GM06990 (cell line): ENCODE measurements at regions not wholly inside any gene's neighbourhood (a gene's known extent, or its start where the extent isn't known, plus 50 kb on each side); places are given as distances from the start of the nearest gene placed in this dataset.
A peak's percentile ranks its signal among the peaks of the same experiment; 100 is the strongest.

Experiments used
- DNase-seq: peaks from one replicate; pipeline ENCODE4 v3.0.0-alpha.2; 2011; ENCODE audit not compliant: insufficient read length; ENCODE audit errors: extremely low read depth
- H3K27me3 ChIP-seq: replicated peaks from 2 replicates; pipeline ENCODE4 v1.6.0; 2011; ENCODE audit warnings: low read length; ENCODE audit not compliant: control insufficient read depth, insufficient read depth
- H3K36me3 ChIP-seq: 2 replicates; pipeline ENCODE4 v1.5.1; 2011; ENCODE audit warnings: low read length; ENCODE audit not compliant: control insufficient read depth, insufficient read depth
- H3K4me3 ChIP-seq: replicated peaks from 2 replicates; pipeline ENCODE4 v1.5.1; 2011; ENCODE audit warnings: low read depth, mild to moderate bottlenecking, control low read depth, low read length
- CTCF ChIP-seq: IDR thresholded peaks from 2 replicates; pipeline ENCODE4 v1.5.1; 2011; ENCODE audit warnings: low read length, control low read depth, mild to moderate bottlenecking, inconsistent platforms; ENCODE audit not compliant: insufficient read depth, poor library complexity, severe bottlenecking

DNA sequence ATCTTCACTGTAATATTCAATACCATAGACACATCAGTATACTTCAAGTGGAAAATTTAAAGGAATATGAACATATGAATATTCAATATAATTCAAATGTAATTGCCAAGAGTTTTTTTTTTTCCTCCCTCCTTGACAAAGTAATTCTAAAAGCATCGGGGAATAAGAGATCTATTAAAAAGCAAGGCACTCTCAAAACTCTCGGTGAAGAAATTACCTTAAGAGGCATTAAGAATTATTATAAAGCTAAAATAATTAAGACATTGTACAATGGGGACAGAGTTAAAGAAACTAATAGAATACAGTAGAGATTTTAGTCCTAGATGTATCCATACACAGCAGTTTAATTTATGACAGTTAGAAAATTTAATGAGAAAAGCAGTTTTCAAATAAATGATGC is 390.0 kb upstream of the SLC8A1 start:
- Histone ChIP-seq H3K27me3 (no peaks in the 10 kb centered on the region), H3K4me3 (no peak overlapping the region), H3K36me3 (no peaks in the 10 kb centered on the region)
- no peak for TF ChIP-seq CTCF
- no peak for DNase-seq

DNA sequence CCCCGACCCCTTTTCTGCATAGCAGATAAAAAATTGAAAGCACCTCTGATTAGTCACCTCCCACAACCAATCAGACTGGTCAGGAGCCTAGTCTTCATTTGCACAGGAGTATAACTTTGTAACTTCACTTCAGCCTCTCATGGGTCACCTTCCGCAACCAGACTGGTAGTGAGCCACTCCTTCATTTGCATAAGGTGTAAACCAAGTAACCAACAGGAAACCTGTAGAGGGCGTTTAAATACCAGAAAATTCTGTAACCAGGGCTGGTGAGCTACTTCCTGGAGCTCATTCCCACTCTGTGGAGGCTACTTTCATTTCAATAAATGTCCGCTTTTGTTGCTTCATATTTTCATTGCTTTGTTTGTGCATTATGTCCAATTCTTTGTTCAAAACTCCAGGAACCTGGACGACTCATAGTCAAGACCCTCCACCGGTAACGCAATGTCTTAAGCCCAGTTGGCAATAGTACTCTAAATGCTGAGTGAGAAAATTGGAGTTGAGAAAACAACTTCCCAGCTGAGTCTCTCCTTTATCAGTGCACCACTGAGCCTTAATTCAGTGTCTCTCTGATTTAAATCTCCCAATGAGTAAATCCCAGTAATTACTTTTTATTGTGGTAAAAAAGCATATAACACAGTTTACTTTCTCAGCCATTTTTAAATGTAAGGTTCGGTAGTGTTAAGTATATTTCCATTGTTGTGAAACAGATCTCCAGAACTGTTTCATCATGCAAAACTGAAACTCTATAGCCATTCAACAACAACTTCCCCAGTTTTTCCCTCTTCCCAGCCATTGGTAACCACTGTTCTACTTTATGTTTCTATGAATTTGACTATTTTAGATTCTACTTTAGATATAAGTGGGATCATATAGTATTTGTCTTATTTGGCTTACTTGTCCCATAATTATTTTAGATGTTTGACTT is 392.7 kb upstream of the SLC8A1 start:
- TF ChIP-seq CTCF: peak; percentile 23
- H3K27me3 ChIP-seq: no peaks in the 10 kb centered on the region
- DNase-seq: no peak
- H3K4me3 ChIP-seq: no peak overlapping the region
- H3K36me3 ChIP-seq: no peaks in the 10 kb centered on the region

DNA sequence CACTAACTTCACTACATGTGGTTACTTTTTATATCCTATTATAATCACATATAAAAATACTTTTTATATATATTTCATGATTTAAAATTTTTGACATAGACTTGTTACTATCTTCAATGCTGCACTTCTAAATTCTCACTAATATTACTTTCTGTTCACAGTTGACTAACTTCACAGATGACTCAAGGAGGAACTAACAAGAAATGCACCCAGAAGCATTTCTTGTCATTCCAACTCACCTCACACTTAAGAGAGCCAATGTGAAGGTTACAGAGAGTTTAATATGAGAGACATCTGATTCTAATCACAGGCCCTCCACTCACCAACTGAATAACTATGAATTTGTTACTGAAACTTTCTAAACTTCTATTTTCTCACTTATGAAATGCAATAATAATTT is 399.8 kb upstream of the SLC8A1 start:
- H3K4me3 ChIP-seq: no peak overlapping the region
- no peak for TF ChIP-seq CTCF
- H3K27me3 ChIP-seq: no peaks in the 10 kb centered on the region
- no peak for DNase-seq
- H3K36me3 ChIP-seq: no peaks in the 10 kb centered on the region

GRCh38 chr2:40859617-40860016 is 407.7 kb upstream of the SLC8A1 start:
- no peak for TF ChIP-seq CTCF
- no peak for DNase-seq
- no peak overlapping the region for H3K4me3 ChIP-seq
- no peaks in the 10 kb centered on the region for H3K27me3 ChIP-seq
- no peaks in the 10 kb centered on the region for H3K36me3 ChIP-seq

- no peak for TF ChIP-seq CTCF
- DNase-seq: no peak
- H3K4me3 ChIP-seq: no peak overlapping the region
- H3K27me3 ChIP-seq: no peaks in the 10 kb centered on the region
- H3K36me3 ChIP-seq: no peaks in the 10 kb centered on the region
Observed at GRCh38 chr2:40867829-40868228, 415.9 kb upstream of the SLC8A1 start.

GRCh38 chr2:40872580-40872979 is 420.7 kb upstream of the SLC8A1 start:
- no peak for TF ChIP-seq CTCF
- H3K4me3 ChIP-seq: no peak overlapping the region
- H3K27me3 ChIP-seq: no peaks in the 10 kb centered on the region
- no peak for DNase-seq
- H3K36me3 ChIP-seq: no peaks in the 10 kb centered on the region
